ENCODE measurements at regions not wholly inside any gene's neighbourhood (a gene's known extent, or its start where the extent isn't known, plus 50 kb on each side); places are given as distances from the start of the nearest gene placed in this dataset.
"Not testable (repeated sequence)": the region's sequence is repeated elsewhere in the genome, so short reads cannot be mapped to it uniquely, and the experiment has no call there.

GRCh38 chr6:147651-148050 lies 144.6 kb upstream of the DUSP22 start:
- not testable (repeated sequence) for DNase-seq (ENCODE audit: low spot score)

- DNase-seq (ENCODE audit: low spot score): not testable (repeated sequence)
Measured at GRCh38 chr6:148051-148984, 144.0 kb upstream of the DUSP22 start.

- DNase-seq (ENCODE audit: low spot score): not testable (repeated sequence)
Measured at GRCh38 chr6:150147-150546, 142.1 kb upstream of the DUSP22 start.

GRCh38 chr6:152436-152835 lies 139.9 kb upstream of the DUSP22 start:
- not testable (repeated sequence) for DNase-seq (ENCODE audit: low spot score)

- not testable (repeated sequence) for DNase-seq (ENCODE audit: low spot score)
Measured at GRCh38 chr6:153026-153425, 139.3 kb upstream of the DUSP22 start.

- DNase-seq (ENCODE audit: low spot score): not testable (repeated sequence)
Measured at GRCh38 chr6:153867-154266, 138.4 kb upstream of the DUSP22 start.

GRCh38 chr6:154321-155092 lies 137.8 kb upstream of the DUSP22 start:
- DNase-seq (ENCODE audit: low spot score): not testable (repeated sequence)

GRCh38 chr6:156010-156409 lies 136.3 kb upstream of the DUSP22 start:
- DNase-seq (ENCODE audit: low spot score): no peak

- not testable (repeated sequence) for DNase-seq (ENCODE audit: low spot score)
Measured at GRCh38 chr6:156441-157140, 135.7 kb upstream of the DUSP22 start.

GRCh38 chr6:157176-157575 lies 135.1 kb upstream of the DUSP22 start:
- not testable (repeated sequence) for DNase-seq (ENCODE audit: low spot score)

- not testable (repeated sequence) for DNase-seq (ENCODE audit: low spot score)
Measured at GRCh38 chr6:161657-162056, 130.6 kb upstream of the DUSP22 start.

GRCh38 chr6:164720-165119 lies 127.6 kb upstream of the DUSP22 start:
- DNase-seq (ENCODE audit: low spot score): no peak

- DNase-seq (ENCODE audit: low spot score): no peak
Measured at GRCh38 chr6:165263-165662, 127.0 kb upstream of the DUSP22 start.

- DNase-seq (ENCODE audit: low spot score): no peak
Measured at GRCh38 chr6:165906-166305, 126.4 kb upstream of the DUSP22 start.

GRCh38 chr6:168865-169455 lies 123.3 kb upstream of the DUSP22 start:
- DNase-seq (ENCODE audit: low spot score): peak; percentile 55

GRCh38 chr6:174036-174435 lies 118.3 kb upstream of the DUSP22 start:
- no peak for DNase-seq (ENCODE audit: low spot score)

GRCh38 chr6:175680-176079 lies 116.6 kb upstream of the DUSP22 start:
- DNase-seq (ENCODE audit: low spot score): no peak

GRCh38 chr6:176766-177165 lies 115.5 kb upstream of the DUSP22 start:
- no peak for DNase-seq (ENCODE audit: low spot score)

- no peak for DNase-seq (ENCODE audit: low spot score)
Measured at GRCh38 chr6:178119-178518, 114.2 kb upstream of the DUSP22 start.

GRCh38 chr6:178929-179328 lies 113.4 kb upstream of the DUSP22 start:
- not testable (repeated sequence) for DNase-seq (ENCODE audit: low spot score)

GRCh38 chr6:179340-179950 lies 112.8 kb upstream of the DUSP22 start:
- DNase-seq (ENCODE audit: low spot score): no peak

Measured in LoVo (cell line).